ENCODE measurements at regions not wholly inside any gene's neighbourhood (a gene's known extent, or its start where the extent isn't known, plus 50 kb on each side); places are given as distances from the start of the nearest gene placed in this dataset.

DNA sequence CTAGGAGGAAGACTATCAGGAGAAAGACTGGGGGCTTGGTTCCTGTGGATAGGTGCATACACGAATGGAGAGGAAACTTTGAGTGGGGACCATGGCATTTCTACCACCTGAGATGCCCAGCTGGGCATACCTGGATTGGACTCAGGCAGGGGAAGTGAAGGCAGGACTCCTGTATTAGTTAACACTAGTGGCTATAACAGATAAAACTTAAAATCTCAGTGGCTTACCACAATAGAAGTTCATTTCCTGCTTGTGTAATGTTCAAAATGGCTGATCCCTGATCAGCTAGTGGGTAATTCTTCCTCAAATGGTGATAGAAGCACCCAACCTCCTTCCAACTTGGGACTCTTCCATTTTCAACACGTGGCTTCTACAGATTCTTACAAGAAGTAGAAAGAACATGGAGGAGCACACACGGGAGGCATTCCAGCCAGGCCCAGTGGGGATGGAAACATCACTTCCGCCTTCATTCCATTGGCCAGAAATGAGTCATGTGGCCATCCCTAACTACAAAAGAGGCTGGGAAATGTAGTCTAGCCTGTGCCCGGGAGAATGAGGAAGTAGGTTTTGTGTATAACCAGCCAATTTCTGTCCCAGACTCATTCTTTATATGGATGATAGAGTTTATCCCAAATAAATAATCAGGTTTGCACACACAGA is 112.1 kb downstream of the UTP18 start (continued):
- TF ChIP-seq, protein P1, sequence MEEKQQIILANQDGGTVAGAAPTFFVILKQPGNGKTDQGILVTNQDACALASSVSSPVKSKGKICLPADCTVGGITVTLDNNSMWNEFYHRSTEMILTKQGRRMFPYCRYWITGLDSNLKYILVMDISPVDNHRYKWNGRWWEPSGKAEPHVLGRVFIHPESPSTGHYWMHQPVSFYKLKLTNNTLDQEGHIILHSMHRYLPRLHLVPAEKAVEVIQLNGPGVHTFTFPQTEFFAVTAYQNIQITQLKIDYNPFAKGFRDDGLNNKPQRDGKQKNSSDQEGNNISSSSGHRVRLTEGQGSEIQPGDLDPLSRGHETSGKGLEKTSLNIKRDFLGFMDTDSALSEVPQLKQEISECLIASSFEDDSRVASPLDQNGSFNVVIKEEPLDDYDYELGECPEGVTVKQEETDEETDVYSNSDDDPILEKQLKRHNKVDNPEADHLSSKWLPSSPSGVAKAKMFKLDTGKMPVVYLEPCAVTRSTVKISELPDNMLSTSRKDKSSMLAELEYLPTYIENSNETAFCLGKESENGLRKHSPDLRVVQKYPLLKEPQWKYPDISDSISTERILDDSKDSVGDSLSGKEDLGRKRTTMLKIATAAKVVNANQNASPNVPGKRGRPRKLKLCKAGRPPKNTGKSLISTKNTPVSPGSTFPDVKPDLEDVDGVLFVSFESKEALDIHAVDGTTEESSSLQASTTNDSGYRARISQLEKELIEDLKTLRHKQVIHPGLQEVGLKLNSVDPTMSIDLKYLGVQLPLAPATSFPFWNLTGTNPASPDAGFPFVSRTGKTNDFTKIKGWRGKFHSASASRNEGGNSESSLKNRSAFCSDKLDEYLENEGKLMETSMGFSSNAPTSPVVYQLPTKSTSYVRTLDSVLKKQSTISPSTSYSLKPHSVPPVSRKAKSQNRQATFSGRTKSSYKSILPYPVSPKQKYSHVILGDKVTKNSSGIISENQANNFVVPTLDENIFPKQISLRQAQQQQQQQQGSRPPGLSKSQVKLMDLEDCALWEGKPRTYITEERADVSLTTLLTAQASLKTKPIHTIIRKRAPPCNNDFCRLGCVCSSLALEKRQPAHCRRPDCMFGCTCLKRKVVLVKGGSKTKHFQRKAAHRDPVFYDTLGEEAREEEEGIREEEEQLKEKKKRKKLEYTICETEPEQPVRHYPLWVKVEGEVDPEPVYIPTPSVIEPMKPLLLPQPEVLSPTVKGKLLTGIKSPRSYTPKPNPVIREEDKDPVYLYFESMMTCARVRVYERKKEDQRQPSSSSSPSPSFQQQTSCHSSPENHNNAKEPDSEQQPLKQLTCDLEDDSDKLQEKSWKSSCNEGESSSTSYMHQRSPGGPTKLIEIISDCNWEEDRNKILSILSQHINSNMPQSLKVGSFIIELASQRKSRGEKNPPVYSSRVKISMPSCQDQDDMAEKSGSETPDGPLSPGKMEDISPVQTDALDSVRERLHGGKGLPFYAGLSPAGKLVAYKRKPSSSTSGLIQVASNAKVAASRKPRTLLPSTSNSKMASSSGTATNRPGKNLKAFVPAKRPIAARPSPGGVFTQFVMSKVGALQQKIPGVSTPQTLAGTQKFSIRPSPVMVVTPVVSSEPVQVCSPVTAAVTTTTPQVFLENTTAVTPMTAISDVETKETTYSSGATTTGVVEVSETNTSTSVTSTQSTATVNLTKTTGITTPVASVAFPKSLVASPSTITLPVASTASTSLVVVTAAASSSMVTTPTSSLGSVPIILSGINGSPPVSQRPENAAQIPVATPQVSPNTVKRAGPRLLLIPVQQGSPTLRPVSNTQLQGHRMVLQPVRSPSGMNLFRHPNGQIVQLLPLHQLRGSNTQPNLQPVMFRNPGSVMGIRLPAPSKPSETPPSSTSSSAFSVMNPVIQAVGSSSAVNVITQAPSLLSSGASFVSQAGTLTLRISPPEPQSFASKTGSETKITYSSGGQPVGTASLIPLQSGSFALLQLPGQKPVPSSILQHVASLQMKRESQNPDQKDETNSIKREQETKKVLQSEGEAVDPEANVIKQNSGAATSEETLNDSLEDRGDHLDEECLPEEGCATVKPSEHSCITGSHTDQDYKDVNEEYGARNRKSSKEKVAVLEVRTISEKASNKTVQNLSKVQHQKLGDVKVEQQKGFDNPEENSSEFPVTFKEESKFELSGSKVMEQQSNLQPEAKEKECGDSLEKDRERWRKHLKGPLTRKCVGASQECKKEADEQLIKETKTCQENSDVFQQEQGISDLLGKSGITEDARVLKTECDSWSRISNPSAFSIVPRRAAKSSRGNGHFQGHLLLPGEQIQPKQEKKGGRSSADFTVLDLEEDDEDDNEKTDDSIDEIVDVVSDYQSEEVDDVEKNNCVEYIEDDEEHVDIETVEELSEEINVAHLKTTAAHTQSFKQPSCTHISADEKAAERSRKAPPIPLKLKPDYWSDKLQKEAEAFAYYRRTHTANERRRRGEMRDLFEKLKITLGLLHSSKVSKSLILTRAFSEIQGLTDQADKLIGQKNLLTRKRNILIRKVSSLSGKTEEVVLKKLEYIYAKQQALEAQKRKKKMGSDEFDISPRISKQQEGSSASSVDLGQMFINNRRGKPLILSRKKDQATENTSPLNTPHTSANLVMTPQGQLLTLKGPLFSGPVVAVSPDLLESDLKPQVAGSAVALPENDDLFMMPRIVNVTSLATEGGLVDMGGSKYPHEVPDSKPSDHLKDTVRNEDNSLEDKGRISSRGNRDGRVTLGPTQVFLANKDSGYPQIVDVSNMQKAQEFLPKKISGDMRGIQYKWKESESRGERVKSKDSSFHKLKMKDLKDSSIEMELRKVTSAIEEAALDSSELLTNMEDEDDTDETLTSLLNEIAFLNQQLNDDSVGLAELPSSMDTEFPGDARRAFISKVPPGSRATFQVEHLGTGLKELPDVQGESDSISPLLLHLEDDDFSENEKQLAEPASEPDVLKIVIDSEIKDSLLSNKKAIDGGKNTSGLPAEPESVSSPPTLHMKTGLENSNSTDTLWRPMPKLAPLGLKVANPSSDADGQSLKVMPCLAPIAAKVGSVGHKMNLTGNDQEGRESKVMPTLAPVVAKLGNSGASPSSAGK (IDR thresholded peaks at IDR 0.05): peak; percentile 69
- TF ChIP-seq ZFP36 (IDR thresholded peaks at IDR 0.05; ENCODE audit: low read depth, low read length, partially characterized antibody) (no peak), EHMT2 (IDR thresholded peaks at IDR 0.05) (peak; percentile 96), ZFX (CRISPR knock-in tag; IDR thresholded peaks at IDR 0.05) (peak; percentile 41; the same call in 1 of the 2 replicates), NR1H2 (CRISPR knock-in tag; IDR thresholded peaks at IDR 0.05) (no peak), ZNF717 (CRISPR knock-in tag; IDR thresholded peaks at IDR 0.05) (no peak), ZNF384 (IDR thresholded peaks at IDR 0.05; ENCODE audit: low read depth, low read length) (no peak), EP300 (IDR thresholded peaks at IDR 0.05; ENCODE audit: low read length) (no peak), SMAD4 (CRISPR knock-in tag; conservative IDR thresholded peaks at IDR 0.05) (no peak), CBFA2T2 (conservative IDR thresholded peaks at IDR 0.05) (0 out of 2 replicates have a peak, but pooled peaks have one; percentile 15), BRD9 (IDR thresholded peaks at IDR 0.05; ENCODE audit: low read depth, partially characterized antibody) (no peak), KDM1A (IDR thresholded peaks at IDR 0.05) (no peak), MAFK (IDR thresholded peaks at IDR 0.05; ENCODE audit: low read length) (no peak)
- TF ChIP-seq, protein P2, sequence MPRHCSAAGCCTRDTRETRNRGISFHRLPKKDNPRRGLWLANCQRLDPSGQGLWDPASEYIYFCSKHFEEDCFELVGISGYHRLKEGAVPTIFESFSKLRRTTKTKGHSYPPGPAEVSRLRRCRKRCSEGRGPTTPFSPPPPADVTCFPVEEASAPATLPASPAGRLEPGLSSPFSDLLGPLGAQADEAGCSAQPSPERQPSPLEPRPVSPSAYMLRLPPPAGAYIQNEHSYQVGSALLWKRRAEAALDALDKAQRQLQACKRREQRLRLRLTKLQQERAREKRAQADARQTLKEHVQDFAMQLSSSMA (CRISPR knock-in tag; IDR thresholded peaks at IDR 0.05): no peak
- TF ChIP-seq, protein P3, sequence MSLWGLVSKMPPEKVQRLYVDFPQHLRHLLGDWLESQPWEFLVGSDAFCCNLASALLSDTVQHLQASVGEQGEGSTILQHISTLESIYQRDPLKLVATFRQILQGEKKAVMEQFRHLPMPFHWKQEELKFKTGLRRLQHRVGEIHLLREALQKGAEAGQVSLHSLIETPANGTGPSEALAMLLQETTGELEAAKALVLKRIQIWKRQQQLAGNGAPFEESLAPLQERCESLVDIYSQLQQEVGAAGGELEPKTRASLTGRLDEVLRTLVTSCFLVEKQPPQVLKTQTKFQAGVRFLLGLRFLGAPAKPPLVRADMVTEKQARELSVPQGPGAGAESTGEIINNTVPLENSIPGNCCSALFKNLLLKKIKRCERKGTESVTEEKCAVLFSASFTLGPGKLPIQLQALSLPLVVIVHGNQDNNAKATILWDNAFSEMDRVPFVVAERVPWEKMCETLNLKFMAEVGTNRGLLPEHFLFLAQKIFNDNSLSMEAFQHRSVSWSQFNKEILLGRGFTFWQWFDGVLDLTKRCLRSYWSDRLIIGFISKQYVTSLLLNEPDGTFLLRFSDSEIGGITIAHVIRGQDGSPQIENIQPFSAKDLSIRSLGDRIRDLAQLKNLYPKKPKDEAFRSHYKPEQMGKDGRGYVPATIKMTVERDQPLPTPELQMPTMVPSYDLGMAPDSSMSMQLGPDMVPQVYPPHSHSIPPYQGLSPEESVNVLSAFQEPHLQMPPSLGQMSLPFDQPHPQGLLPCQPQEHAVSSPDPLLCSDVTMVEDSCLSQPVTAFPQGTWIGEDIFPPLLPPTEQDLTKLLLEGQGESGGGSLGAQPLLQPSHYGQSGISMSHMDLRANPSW (CRISPR knock-in tag; IDR thresholded peaks at IDR 0.05): no peak
